GM10248 (cell line): ENCODE measurements at regions not wholly inside any gene's neighbourhood (a gene's known extent, or its start where the extent isn't known, plus 50 kb on each side); places are given as distances from the start of the nearest gene placed in this dataset.

Source experiments
- CTCF ChIA-PET: fragments of 300-600 bp; sonication (Branson Sonifier 250); formaldehyde crosslinking; extraction: SDS; loops from one replicate; lab custom pipeline; 2021; ENCODE audit warnings: antibody characterized with exemption; lab: Yijun Ruan, JAX
- POLR2A ChIA-PET: fragments of 350-650 bp; sonication (Branson Sonifier 250); formaldehyde crosslinking; extraction: SDS; loops from one replicate; lab custom pipeline; 2020; ENCODE audit warnings: antibody characterized with exemption; lab: Yijun Ruan, JAX
- DNase-seq: peaks from one replicate; pipeline ENCODE4 v3.0.0; 2012; ENCODE audit errors: extremely low spot score
- CTCF ChIP-seq: IDR thresholded peaks from 2 replicates; pipeline ENCODE4 v1.5.1; 2012; ENCODE audit warnings: mild to moderate bottlenecking, low read depth; ENCODE audit errors: extremely low read depth, missing control alignments, control extremely low read depth

GRCh38 chr4:158420782-158421181, 100.9 kb upstream of the RXFP1 start:
- ChIA-PET CTCF (interaction anchor here (1.4 kb wide), 1 partner anchor 9 kb away, joined by 3 read pairs; no protein-coding TSS in a partner anchor), POLR2A (no interaction called here)
- no peak for TF ChIP-seq CTCF

GRCh38 chr4:158422546-158422945, 99.1 kb upstream of the RXFP1 start:
- TF ChIP-seq CTCF: no peak

More at GRCh38 chr4:158420782-158421181, 100.9 kb upstream of the RXFP1 start:
- no peak for DNase-seq

GRCh38 chr4:158428242-158428641, 93.4 kb upstream of the RXFP1 start:
- TF ChIP-seq CTCF: no peak
- CTCF ChIA-PET: no interaction called here
- no peak for DNase-seq
- POLR2A ChIA-PET: no interaction called here

More at GRCh38 chr4:158422546-158422945, 99.1 kb upstream of the RXFP1 start:
- no peak for DNase-seq
- CTCF ChIA-PET: interaction anchor here (1.5 kb wide), 1 partner anchor 27 kb away, joined by 3 read pairs; no protein-coding TSS in a partner anchor
- POLR2A ChIA-PET: no interaction called here

- TF ChIP-seq CTCF: no peak
- ChIA-PET POLR2A (no interaction called here), CTCF (no interaction called here)
- DNase-seq: no peak
These were observed 78.9 kb upstream of the RXFP1 start for GRCh38 chr4:158442736-158443135.

- ChIA-PET POLR2A (no interaction called here), CTCF (no interaction called here)
- TF ChIP-seq CTCF: no peak
- DNase-seq: no peak
These were observed 78.0 kb upstream of the RXFP1 start for GRCh38 chr4:158443731-158444130.

- CTCF ChIA-PET: no interaction called here
- DNase-seq: no peak
- POLR2A ChIA-PET: no interaction called here
- no peak for TF ChIP-seq CTCF
These were observed 77.1 kb upstream of the RXFP1 start for GRCh38 chr4:158444621-158445020.

GRCh38 chr4:158446106-158446505, 75.6 kb upstream of the RXFP1 start:
- DNase-seq: no peak
- POLR2A ChIA-PET: no interaction called here
- no peak for TF ChIP-seq CTCF
- CTCF ChIA-PET: no interaction called here
